SK-N-SH (cell line): ENCODE measurements at regions not wholly inside any gene's neighbourhood (a gene's known extent, or its start where the extent isn't known, plus 50 kb on each side); places are given as distances from the start of the nearest gene placed in this dataset.

Experiments
- CTCF ChIA-PET: fragments of 300-600, 350-600 bp; formaldehyde crosslinking; extraction: SDS; loops from one replicate; lab custom pipeline; 2021; lab: Yijun Ruan, JAX
- POLR2A ChIA-PET: fragments of 350-600 bp; sonication (Branson Sonifier 250); formaldehyde crosslinking; extraction: SDS; loops from one replicate; lab custom pipeline; 2020; ENCODE audit warnings: antibody characterized with exemption, inconsistent platforms; lab: Yijun Ruan, JAX
- DNase-seq: peaks from one replicate; pipeline ENCODE4 v3.0.0; 2012
- H2AFZ ChIP-seq: fragments of 200-600 bp; sonication (generic); 2 replicates; pipeline ENCODE4 v1.8.1; 2016; ENCODE audit warnings: antibody characterized with exemption, mild to moderate bottlenecking, low read depth
- H3F3A ChIP-seq: fragments of 200-600 bp; sonication (generic); replicated peaks from 2 replicates; pipeline ENCODE3; 2016; ENCODE audit warnings: antibody characterized with exemption, mild to moderate bottlenecking; ENCODE audit not compliant: insufficient read depth
- H3K27ac ChIP-seq, 2 experiments: fragments of 200-500 bp in 1 of 2; fragments of 200-600 bp in 1 of 2; sonication (Bioruptor generic) in 1 of 2; sonication (generic), shearing (Covaris generic) in 1 of 2; 2 replicates each; pipeline versions ENCODE4 v1.5.1 to v1.6.1; 2014 to 2016; ENCODE audit warnings: low read depth in 2 of 2, inconsistent platforms in 1 of 2, low read length in 1 of 2, mild to moderate bottlenecking in 1 of 2, mixed read lengths in 1 of 2
- H3K27me3 ChIP-seq: fragments of 200-600 bp; sonication (generic), shearing (Covaris generic); 2 replicates; pipeline ENCODE4 v1.6.1; 2016; ENCODE audit warnings: mixed run types; ENCODE audit not compliant: insufficient read depth
- H3K36me3 ChIP-seq, 2 experiments: fragments of 200-500 bp in 1 of 2; fragments of 200-600 bp in 1 of 2; sonication (Bioruptor generic) in 1 of 2; sonication (generic) in 1 of 2; replicated peaks in 1 of 2; 2 replicates each; pipeline versions ENCODE3 to v1.5.1; 2014 to 2016; ENCODE audit warnings: low read length in 1 of 2, mild to moderate bottlenecking in 1 of 2; ENCODE audit not compliant: insufficient read depth in 2 of 2, control insufficient read depth in 1 of 2
- H3K4me1 ChIP-seq, 2 experiments: fragments of 200-500 bp in 1 of 2; fragments of 200-600 bp in 1 of 2; sonication (Bioruptor generic) in 1 of 2; sonication (generic), shearing (Covaris generic) in 1 of 2; 2 replicates each; pipeline versions ENCODE4 v1.5.1 to v1.6.1; 2014 to 2016; ENCODE audit warnings: low read depth in 1 of 2, low read length in 1 of 2, mixed run types in 1 of 2; ENCODE audit not compliant: insufficient read depth in 2 of 2, control insufficient read depth in 1 of 2
- H3K4me2 ChIP-seq: fragments of 200-600 bp; sonication (generic), shearing (Covaris generic); 2 replicates; pipeline ENCODE4 v1.6.1; 2017; ENCODE audit warnings: mixed run types
- H3K4me3 ChIP-seq, 2 experiments: fragments of 200-500 bp in 1 of 2; fragments of 200-600 bp in 1 of 2; sonication (Bioruptor generic) in 1 of 2; sonication (generic), shearing (Covaris generic) in 1 of 2; 2 replicates each; pipeline versions ENCODE4 v1.5.1 to v1.8.1; 2014 to 2016; ENCODE audit warnings: low read depth in 2 of 2, inconsistent platforms in 1 of 2, low read length in 1 of 2, mild to moderate bottlenecking in 1 of 2, mixed read lengths in 1 of 2, moderate library complexity in 1 of 2
- H3K79me2 ChIP-seq: fragments of 200-600 bp; sonication (generic); 2 replicates; pipeline ENCODE4 v1.8.1; 2017; ENCODE audit warnings: mild to moderate bottlenecking; ENCODE audit not compliant: insufficient read depth
- H3K9ac ChIP-seq: fragments of 200-600 bp; sonication (generic); 2 replicates; pipeline ENCODE4 v1.6.1; 2017; ENCODE audit warnings: mixed run types
- H3K9me2 ChIP-seq: fragments of 200-600 bp; sonication (generic); 2 replicates; pipeline ENCODE4 v1.6.1; 2017; ENCODE audit warnings: mixed run types
- H3K9me3 ChIP-seq: fragments of 200-600 bp; sonication (generic); 2 replicates; pipeline ENCODE4 v1.6.1; 2017; ENCODE audit warnings: mixed run types, mild to moderate bottlenecking, moderate library complexity
- H4K20me1 ChIP-seq: fragments of 200-600 bp; sonication (generic); 2 replicates; pipeline ENCODE4 v1.6.1; 2017; ENCODE audit warnings: mild to moderate bottlenecking, mixed run types; ENCODE audit not compliant: insufficient read depth
- CHD2 ChIP-seq: fragments of 150-350 bp; IDR thresholded peaks from 2 replicates; pipeline ENCODE4 v1.6.1; 2018; ENCODE audit warnings: low read length; ENCODE audit not compliant: partially characterized antibody
- EP300 ChIP-seq, 2 experiments: IDR thresholded peaks; 2 replicates each; pipeline versions ENCODE4 v1.4.0 to v1.6.1; 2012; ENCODE audit warnings: borderline replicate concordance in 1 of 2, low read depth in 1 of 2, low read length in 1 of 2
- FOXJ3 ChIP-seq: sonication (generic); formaldehyde crosslinking; IDR thresholded peaks from 2 replicates; pipeline ENCODE4 v1.5.1; 2020; ENCODE audit warnings: mild to moderate bottlenecking, missing genetic modification reagents
- GABPA ChIP-seq: IDR thresholded peaks from 2 replicates; pipeline ENCODE4 v1.4.0; 2012; ENCODE audit warnings: low read depth, mild to moderate bottlenecking
- MEF2A ChIP-seq: IDR thresholded peaks from 2 replicates; pipeline ENCODE4 v1.4.0; 2012; ENCODE audit warnings: low read depth, borderline replicate concordance
- MXI1 ChIP-seq: IDR thresholded peaks from 2 replicates; pipeline ENCODE4 v1.6.1; 2012; ENCODE audit warnings: mild to moderate bottlenecking, low read depth, low read length, improper control_type of control experiment
- NFIC ChIP-seq: IDR thresholded peaks from 2 replicates; pipeline ENCODE4 v1.4.0; 2012; ENCODE audit warnings: borderline replicate concordance
- POLR2AphosphoS5 ChIP-seq: IDR thresholded peaks from 2 replicates; pipeline ENCODE4 v1.6.1; 2012; ENCODE audit warnings: low read depth, low read length
- RAD21 ChIP-seq: IDR thresholded peaks from 2 replicates; pipeline ENCODE4 v1.6.1; 2012; ENCODE audit warnings: mild to moderate bottlenecking, low read length
- RFX5 ChIP-seq: IDR thresholded peaks from 2 replicates; pipeline ENCODE4 v1.6.1; 2012; ENCODE audit warnings: mild to moderate bottlenecking, improper control_type of control experiment, low read length
- SMC3 ChIP-seq: IDR thresholded peaks from 2 replicates; pipeline ENCODE4 v1.6.1; 2012; ENCODE audit warnings: low read depth, low read length, improper control_type of control experiment
- TEAD4 ChIP-seq: IDR thresholded peaks from 2 replicates; pipeline ENCODE4 v1.4.0; 2012; ENCODE audit warnings: mild to moderate bottlenecking, borderline replicate concordance; ENCODE audit not compliant: insufficient read depth
- WGBS: methylation state at CpG from one replicate; pipeline ENCODE4 v1.1.6; 2017; ENCODE audit warnings: low lambda C conversion rate; 5-methylcytosine and 5-hydroxymethylcytosine counted together
- TF ChIP-seq, protein P1 (sequence below): IDR thresholded peaks from 2 replicates; pipeline ENCODE4 v1.4.0; 2012; ENCODE audit warnings: low read depth
- TF ChIP-seq, protein P2 (sequence below): IDR thresholded peaks from 2 replicates; pipeline ENCODE4 v1.4.0; 2012; ENCODE audit warnings: low read depth, borderline replicate concordance

DNA sequence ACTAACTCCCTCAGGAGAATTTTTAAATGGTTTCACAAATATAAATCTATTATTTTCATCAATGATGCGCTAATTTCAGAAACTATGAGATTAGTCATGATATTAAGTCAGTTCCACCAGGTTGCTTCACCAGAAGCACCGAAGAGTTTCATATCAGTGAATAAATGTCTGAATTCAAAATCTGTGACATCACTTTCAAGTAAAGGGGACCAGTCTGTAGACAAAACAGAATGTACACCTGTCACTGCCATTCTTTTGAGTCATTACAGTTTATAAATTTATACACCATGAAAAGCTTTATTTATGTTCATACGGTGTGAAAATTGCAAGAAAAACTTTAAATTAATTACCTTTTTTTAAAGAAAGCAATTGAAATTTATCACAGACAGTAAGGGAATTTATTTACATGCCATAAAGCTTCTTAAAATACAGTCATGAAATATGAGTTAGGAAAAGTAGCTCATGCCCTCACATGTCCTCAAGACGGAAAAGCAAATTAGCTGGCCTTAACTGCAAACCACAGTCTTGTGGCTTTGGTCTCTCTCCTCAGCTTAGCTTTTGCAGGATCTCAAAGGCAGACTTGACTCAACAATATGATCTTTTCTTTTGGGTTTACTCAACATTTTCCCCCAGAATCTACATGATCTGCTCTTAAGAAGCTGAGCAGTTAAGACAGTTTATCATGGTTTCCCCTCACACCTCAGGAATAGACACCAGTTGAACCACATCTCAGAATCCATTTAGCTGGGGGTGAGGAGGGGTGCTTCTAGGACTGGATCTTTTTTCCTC is 177.7 kb upstream of the MCHR2 start:
- no peaks in the 10 kb centered on the region for H3K79me2 ChIP-seq
- H3K4me1 ChIP-seq = peaks cover 0 to 10% of the 10 kb centered on the region in 2 experiments; a peak in 1 of 4 replicates
- no peaks in the 10 kb centered on the region for H3K36me3 ChIP-seq
- H3K4me2 ChIP-seq = no peak overlapping the region
- WGBS = 15% methylated on average over 4 of the region's 4 CpGs
- TF ChIP-seq EP300 (IDR thresholded peaks at IDR 0.05; ENCODE audit: borderline replicate concordance in 1 of 2, low read depth in 1 of 2, low read length in 1 of 2) (no peak), GABPA (no peak), CHD2 (no peak), RAD21 (no peak), POLR2AphosphoS5 (no peak), MEF2A (no peak), MXI1 (no peak), RFX5 (no peak), FOXJ3 (CRISPR knock-in tag) (no peak)
- TF ChIP-seq, protein P1, sequence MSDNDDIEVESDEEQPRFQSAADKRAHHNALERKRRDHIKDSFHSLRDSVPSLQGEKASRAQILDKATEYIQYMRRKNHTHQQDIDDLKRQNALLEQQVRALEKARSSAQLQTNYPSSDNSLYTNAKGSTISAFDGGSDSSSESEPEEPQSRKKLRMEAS = no peak
- H3K9ac ChIP-seq = no peak overlapping the region
- DNase-seq = no peak
- H3K27ac ChIP-seq = no peak overlapping the region
- no peaks in the 10 kb centered on the region for H3F3A ChIP-seq
- peaks cover 4% of the 10 kb centered on the region; the same call in 1 of the 2 replicates for H3K27me3 ChIP-seq
- no peaks in the 10 kb centered on the region for H4K20me1 ChIP-seq
- ChIA-PET POLR2A (no interaction called here), CTCF (interaction anchor here (0.9 to 1.1 kb wide), 2 partner anchors 492 kb away, joined by 3 to 4 read pairs; no protein-coding TSS in a partner anchor)
- H3K9me3 ChIP-seq = no peaks in the 10 kb centered on the region
- H2AFZ ChIP-seq = 0 out of 2 replicates have a peak overlapping the region, but pooled peaks have one; percentile 39
- no peak overlapping the region for H3K4me3 ChIP-seq
- no peaks in the 10 kb centered on the region for H3K9me2 ChIP-seq

DNA sequence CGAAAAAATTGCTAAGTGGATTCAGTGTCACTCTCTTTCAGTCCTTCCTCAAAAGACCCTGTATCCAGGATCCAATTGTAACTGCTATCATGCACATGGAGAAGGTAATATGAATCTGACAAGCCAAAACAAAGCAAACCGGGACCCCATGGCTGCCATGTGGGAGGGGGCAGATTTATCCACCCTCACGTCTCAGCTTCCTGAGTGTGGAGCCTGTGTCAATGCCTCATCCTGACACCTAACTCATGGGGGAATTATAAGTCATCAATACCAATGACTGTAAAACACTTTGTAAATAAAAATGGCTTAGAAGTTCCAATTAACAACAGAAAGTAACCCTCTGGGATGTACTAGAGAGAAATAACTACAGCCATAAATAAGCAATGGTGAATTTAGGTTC is 174.1 kb upstream of the MCHR2 start:
- no peak for DNase-seq
- H3K4me2 ChIP-seq = no peak overlapping the region
- no peaks in the 10 kb centered on the region for H3K4me1 ChIP-seq
- H2AFZ ChIP-seq = no peak overlapping the region
- no peak for TF ChIP-seq SMC3
- TF ChIP-seq TEAD4 = no peak
- TF ChIP-seq, protein P2, sequence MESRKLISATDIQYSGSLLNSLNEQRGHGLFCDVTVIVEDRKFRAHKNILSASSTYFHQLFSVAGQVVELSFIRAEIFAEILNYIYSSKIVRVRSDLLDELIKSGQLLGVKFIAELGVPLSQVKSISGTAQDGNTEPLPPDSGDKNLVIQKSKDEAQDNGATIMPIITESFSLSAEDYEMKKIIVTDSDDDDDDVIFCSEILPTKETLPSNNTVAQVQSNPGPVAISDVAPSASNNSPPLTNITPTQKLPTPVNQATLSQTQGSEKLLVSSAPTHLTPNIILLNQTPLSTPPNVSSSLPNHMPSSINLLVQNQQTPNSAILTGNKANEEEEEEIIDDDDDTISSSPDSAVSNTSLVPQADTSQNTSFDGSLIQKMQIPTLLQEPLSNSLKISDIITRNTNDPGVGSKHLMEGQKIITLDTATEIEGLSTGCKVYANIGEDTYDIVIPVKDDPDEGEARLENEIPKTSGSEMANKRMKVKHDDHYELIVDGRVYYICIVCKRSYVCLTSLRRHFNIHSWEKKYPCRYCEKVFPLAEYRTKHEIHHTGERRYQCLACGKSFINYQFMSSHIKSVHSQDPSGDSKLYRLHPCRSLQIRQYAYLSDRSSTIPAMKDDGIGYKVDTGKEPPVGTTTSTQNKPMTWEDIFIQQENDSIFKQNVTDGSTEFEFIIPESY = no peak
- TF ChIP-seq RFX5 = no peak
- TF ChIP-seq, protein P1 = no peak
- no peak for TF ChIP-seq POLR2AphosphoS5
- TF ChIP-seq NFIC = no peak
- POLR2A ChIA-PET = no interaction called here
- H3K4me3 ChIP-seq = 0 out of 4 replicates have a peak overlapping the region, but pooled peaks of 1 of the 2 experiments have one; percentile 1
- H3K36me3 ChIP-seq = no peaks in the 10 kb centered on the region
- H3K79me2 ChIP-seq = no peaks in the 10 kb centered on the region
- no peaks in the 10 kb centered on the region for H3F3A ChIP-seq
- no peaks in the 10 kb centered on the region for H3K9me2 ChIP-seq
- WGBS = 18% methylated on average over 3 of the region's 3 CpGs
- no peak overlapping the region for H3K9ac ChIP-seq
- CTCF ChIA-PET = no interaction called here
- no peak overlapping the region for H3K27ac ChIP-seq
- H3K9me3 ChIP-seq = no peaks in the 10 kb centered on the region
- H3K27me3 ChIP-seq = peaks cover 4% of the 10 kb centered on the region; the same call in 1 of the 2 replicates
- no peaks in the 10 kb centered on the region for H4K20me1 ChIP-seq
